Head of caudate nucleus (tissue), 42 donors: ENCODE measurements at regions not wholly inside any gene's neighbourhood (a gene's known extent, or its start where the extent isn't known, plus 50 kb on each side); places are given as distances from the start of the nearest gene placed in this dataset.

Source experiments
- DNase-seq, 42 donors: peaks; one replicate each; pipeline versions ENCODE4 v3.0.0 to v3.0.0-alpha.2; 2020 to 2021; ENCODE audit warnings: mixed read lengths in 7 of 42
- intact Hi-C: fragments of 100-400 bp; cut with DNase I; formaldehyde crosslinking; loops from one replicate; pipeline ENCODE4 v1.15.0; 2022

DNA sequence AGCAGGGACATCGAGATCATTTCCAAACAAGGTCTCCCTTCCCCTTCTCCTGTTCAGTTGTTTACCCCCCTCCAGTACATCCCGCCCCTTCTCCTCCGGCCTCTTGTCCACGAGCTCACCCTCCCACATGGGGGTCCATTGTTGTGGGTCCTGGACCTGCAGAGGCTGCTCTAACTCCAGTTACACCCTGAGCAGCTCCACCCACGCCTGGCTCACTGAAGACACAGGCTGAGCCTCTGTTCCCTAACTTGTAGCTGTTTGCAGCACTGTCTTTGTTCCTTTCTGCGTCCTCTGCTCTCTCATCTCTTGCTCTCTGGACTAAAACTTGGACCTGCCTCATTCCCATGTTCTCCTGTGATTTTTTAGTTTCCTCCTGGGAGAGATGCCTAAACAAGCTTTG is 377.5 kb downstream of the MED10 start:
- intact Hi-C loops, result no loop called here
- no peak for DNase-seq

DNA sequence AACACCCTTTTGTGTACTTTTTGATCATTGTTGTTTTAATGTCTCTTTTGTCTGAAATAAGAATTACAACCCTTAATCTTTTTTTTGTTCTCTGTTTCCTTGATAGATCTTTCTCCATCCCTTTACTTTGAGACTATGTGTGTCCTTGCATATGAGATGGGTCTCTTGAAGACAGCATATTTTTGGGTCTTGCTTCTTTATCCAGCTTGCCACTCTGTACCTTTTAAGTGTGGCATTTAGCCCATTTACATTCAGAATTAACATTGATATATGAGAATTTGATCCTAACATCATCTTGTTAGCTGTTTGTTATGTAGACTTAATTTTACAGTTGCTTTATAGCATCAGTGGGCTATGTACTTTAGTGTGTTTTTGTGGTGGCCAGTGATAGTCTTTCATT is 382.5 kb downstream of the MED10 start:
- no peak for DNase-seq
- intact Hi-C loops, result no loop called here

DNA sequence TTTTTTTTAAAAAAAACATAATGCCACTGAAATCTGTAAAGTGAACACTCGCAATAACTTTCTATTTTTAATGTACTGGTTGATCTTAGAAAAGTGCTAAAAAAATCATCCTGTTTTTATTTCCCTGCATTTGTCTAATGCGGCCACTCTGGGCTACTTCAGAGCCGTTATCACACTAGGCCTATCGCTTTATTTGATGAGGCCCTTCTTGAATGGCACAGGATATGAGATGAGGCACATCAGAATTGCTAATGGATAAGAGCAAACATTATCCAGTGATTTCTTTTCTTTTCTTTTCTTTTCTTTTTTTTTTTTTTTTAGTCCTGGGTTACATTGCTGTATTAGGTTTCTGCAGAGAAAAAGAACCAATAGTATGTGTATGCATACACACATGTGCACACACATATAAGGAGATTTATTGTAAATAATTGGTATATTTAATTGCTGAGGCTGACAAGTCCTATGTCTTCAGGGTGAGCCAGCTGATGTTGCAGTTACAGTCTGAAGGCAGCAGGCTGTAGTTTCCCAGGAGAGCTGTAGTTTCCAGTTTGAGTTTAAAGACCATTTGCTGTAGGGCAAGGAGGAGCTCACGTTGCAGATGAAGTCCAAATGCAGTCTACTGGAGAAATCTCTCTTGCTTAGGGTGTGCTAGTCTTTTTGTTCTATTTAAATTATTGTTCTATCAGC is 391.7 kb downstream of the MED10 start:
- intact Hi-C loops, result no loop called here
- DNase-seq, result no peak

DNA sequence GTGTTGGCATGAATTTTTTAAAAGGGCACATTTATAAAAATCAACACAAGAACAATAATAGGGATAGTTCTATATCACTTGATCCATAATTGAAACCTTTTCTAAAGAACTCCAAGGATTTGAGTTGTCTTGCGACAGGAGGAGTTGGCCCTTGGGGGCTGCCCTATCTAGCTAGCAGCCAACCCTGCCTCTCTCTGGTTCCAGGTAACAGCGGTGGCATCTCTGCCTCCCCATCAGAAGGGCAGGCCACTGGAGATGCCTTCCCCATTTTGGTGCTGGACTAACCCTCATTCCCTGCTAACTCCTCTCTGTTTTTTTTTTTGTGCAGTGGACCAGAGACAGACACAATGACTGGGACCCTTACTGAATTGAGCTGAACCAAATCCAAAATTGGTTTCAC is 393.0 kb downstream of the MED10 start:
- intact Hi-C loops, result no loop called here

DNA sequence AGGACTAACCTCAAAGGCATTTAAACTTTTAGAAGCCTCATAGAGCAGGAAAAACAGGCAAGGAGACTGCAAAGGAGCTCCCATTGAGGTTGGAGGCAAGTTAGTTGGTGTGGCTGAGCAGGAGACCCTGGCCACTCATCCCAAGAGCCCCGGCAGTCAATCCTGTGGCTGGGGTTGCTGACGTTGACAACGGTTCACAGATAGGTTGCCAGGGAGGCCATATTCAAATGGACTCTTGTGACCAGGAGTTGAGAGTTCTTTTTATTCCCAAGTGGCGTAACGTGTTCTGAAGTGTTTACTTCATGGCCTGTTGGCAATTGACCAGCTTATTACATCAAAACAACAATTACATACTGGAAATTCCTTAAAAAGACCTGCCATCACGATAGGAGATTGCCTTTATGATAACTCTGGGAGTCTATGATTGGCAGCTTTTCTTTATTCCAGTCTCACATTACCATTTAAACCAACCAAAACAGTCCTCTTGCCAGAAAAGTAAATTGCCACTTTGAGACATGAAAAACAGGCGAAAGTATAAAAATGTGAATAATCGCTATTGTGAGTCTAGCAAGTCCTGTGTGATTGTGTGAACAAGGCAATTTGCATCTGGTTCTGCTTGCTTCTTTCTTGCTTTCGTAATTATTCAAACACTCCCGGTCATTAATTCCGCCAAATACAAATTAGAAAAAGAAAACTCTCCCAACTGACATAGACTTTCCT is 394.9 kb downstream of the MED10 start:
- DNase-seq, result no peak
- intact Hi-C loops, result no loop called here

More for the DNA sequence above, 393.0 kb downstream of the MED10 start:
- DNase-seq, result no peak

DNA sequence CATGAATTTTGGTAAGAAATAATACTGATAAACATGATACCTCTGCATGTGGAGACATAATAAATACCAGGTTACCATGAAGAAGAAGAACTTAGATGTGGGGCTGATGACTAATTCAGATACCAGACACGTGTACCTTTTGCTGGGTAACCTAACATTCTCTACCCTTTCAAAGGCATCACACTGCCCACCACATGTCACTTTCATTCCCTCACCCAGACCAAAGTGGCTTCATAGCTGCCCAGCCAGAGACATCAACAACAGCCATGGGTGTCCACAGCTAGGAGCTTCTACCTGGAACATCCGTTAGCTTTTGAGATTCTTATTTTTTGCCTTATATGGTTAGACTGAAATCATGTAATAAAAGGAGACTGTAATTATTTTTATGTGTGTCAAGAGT is 396.8 kb downstream of the MED10 start:
- DNase-seq, result no peak
- intact Hi-C loops, result no loop called here

DNA sequence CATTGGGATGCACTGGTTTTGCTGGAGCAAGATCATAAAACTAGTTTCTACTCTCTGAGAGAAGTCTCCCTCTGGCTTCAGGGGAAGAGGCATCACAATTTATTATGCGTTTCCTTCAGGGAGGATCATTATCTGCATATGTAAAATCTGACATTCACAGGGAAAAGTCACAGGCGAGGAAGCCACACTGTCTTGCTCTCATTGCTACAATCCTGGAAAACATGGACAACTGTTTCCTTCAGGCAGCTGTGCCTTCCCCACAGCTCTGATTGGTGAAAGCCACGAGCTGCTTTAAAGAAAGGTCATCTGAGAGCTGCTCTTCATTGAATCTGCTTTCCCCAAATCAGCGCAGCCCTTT is 397.8 kb downstream of the MED10 start:
- intact Hi-C loops, result no loop called here
- no peak for DNase-seq

DNA sequence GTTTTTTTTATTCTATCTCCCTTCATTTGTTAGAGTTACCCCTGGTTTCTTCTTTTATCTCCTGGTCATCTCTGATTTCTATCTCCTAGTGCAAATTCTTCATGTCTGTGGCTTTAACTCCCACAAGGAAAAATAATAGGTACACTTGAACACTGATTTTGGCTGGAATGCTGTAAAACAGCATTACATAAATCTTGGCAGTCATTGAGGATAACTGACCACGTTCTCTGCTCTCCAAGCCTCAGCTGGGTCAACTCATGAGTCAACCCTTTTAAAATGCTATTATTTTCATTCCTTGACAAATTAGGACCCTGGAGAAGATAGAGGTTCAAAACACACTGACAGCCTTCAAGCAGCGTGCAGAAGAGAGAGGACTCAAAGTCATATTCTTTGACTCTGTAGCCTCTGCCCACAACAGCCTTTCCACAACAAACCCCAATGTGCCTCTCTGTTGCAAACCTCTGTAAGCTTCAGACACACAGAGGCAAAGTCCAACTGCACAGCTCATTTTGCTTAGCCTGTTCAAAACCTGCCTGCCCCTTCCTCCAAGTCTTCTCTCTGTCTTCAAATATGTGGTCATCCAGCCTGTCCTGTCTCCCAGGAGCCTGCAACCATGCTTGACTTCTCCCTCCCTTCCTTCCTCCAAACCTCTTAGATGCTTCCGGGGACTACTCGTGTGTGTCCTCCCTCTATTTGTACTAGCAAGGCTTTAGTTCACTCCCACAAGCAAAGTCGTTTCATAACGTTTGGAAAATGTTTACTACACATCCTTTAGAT is 398.4 kb downstream of the MED10 start:
- intact Hi-C loops, result no loop called here
- no peak for DNase-seq

DNA sequence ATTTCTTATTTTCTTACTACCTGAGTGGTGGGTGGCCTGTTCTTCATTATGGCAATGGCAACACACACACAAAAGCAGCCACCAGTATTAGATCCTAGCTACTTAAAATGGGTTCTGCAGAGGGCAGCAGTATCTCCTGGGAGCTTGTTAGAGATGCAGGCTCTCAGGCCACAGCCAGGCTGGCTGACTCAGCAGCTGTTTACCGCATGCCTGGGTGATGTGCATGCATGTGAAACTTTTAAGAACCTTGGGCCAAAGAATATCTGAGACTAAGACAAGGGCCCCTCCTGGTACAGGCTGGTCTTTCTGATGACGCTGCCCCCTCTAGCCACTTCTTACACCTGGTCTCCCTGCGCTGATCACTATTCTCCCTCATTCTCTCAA is 399.0 kb downstream of the MED10 start:
- intact Hi-C loops, result no loop called here

DNA sequence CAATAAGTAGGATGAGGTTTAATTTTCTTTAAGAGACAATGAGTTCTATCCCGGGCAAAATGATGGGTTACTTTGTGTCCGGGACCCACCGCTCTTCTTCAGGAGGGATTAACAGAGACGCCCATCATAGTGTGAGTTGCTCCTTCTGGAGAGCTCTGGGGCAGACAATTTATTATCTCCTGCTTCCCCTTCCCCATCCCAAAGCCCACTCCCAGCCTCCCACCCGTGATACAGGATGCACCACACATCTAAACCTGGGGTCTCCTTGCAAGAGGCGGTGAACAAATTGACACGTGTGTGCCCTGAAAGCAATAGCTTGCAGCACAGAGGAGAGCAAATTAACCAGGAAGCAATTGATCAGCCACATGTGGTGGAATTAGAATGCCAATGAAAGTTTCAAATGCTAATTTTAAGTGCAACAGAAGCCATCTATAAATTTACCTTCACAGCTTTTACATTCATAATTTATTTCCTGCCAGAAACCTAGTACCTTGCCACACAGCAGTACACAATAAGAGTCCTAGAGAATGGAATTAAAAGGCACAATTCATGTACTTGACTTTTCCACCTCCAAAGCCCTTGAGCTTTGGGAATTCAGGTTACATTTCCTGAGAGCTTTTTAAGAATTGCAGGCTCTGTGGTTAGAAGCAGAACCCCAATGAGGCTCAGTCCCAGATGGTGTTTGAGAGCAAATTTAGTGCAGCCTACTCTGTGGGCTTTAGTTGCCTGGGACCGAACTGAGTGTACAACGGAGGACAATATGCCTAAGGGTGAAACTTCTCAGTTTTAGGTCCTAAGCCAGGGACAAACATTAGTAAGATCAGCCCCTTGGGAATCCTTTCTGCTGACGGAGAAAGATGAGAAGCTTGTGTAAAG is 399.6 kb downstream of the MED10 start:
- intact Hi-C loops, result no loop called here
- no peak for DNase-seq

More for the DNA sequence above, 399.0 kb downstream of the MED10 start:
- peak in 7 of 42 donors; percentile 3 to 57 (median 12) for DNase-seq

DNA sequence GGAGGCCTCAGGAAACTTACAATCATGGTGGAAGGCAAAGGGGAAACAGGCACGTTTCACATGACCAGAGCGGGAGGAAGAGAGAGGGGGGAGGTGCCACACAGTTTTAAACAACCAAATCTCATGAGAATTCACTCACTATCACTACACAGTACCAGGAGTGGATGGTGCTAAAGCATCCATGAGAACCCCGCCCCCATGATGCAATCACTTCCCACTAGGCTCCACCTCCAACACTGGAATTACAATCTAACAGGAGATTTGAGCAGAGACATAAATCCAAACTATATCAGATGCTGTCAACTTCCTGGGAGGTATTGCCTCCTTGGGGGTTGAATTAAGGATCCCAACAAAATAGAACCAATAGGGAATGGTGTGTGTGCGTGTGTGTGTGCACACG is 407.1 kb downstream of the MED10 start:
- intact Hi-C loops, result no loop called here
- no peak for DNase-seq

DNA sequence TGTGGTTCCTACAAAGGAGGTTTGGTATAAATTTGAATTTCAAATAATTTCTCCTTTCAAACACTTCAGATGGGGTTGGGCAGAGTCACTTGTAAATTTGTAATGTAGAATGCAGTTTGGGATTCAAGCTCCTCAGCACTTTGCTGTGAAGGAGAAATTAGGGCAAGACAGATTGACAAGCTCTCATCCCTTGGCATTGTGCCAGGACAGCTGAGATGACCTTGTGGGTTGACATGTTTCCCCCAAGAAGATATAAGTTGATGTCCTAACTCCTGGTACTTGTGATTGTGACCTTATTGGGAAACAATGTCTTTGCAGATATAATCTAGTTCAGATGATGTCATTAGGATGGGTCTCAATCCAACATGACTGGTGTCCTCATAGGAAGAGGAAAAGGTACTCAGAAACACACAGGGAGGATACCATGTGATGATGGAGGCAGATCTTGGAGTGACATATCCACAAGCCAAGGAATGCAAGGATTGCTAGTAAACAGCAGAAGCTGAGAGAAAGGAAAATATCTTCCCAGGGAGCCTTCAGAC is 408.3 kb downstream of the MED10 start:
- intact Hi-C loops, result no loop called here

DNA sequence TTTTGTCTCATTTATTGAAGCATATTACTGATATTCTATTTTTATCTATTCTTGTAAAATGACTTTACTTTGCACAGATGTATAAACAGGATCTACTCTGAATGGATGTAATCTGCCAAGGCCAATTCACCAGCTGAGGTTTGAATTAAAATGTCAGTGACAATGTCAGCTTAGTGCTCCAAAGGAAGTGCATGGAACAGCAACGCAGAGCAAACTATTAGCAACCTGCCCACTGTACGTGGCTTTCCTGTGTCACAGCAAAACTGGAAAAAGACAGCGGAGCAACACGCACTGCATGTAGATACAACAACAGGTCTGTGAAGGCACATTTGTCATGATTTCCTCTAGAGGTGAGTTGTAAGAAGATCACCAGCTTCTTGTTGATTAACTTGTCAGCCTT is 409.4 kb downstream of the MED10 start:
- no peak for DNase-seq
- intact Hi-C loops, result no loop called here

More for the DNA sequence above, 408.3 kb downstream of the MED10 start:
- no peak for DNase-seq

DNA sequence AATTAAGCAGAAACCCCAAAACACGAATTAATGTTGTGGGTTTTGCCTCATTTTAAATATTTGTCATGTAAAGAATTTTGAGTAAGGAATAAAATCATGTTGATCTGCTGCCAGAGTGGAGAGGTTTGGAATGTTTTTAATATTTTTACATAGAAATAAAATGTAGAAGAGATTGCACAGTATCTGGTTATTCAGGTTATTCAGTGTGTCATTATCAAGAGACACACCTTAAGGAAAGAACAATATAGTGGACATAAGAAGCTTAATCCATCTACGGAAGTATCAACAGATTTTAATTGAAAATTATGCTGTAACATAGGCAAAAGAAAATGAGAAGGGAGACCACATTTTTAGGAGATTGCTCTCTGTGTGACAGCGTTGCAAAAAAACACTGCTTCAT is 410.4 kb downstream of the MED10 start:
- no peak for DNase-seq
- intact Hi-C loops, result no loop called here

DNA sequence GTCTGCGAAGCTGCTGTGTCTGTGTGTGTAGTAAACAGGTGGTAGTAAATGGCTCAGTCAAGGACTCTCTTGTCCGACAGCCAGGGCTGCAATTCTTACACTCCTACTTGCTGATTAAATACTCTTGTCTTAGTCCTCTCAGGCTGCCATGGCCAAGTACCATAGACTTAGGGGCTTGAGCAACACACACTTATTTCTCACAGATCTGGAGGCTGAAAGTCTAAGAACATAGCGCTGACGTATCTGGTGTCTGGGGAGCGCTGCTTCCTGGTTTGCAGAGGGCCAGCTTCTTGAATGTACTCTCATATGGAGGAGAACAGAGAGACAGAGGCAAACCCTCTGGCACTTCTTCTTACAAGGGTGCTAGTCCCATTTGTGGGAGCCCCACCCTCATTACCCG is 411.0 kb downstream of the MED10 start:
- intact Hi-C loops, result no loop called here
- DNase-seq, result no peak

DNA sequence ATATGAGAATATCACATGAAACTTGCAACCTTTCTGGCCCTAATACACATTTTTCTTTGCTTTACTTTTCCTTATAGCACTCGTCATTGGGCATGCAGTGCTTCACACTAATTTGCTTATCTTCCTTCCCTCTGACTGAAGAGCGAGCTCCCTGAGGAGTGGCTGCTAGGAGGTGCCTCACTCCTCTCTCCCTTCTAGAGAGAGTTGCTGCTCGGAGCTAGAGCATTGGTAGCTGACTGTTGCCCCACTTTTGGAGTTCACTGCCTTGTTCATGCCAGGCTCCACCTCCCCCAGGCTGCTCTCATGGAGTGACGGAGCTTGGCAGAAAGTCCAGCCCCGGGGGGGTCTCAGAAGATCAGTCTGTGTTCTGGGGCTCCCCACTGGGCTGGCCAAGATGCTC is 413.2 kb downstream of the MED10 start:
- no peak for DNase-seq
- intact Hi-C loops, result no loop called here

DNA sequence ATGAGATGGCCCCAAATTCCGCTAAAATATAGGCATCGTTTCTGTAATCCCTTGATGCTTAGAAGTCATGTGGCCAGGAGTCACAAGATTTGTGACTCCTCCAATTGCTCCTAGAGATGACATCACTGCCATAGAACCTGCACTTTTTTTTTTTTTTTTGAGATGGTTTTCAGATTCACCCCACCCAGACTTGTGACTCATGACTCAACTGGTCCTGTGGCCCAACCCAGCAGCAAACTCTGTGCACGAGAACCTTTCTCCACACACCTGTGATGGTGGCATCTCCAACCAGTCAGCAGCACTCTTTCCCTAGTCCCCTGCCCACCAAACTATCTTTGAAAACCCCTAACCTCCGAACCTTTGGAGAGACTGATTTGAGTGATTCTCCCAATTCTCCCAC is 414.0 kb downstream of the MED10 start:
- intact Hi-C loops, result no loop called here

DNA sequence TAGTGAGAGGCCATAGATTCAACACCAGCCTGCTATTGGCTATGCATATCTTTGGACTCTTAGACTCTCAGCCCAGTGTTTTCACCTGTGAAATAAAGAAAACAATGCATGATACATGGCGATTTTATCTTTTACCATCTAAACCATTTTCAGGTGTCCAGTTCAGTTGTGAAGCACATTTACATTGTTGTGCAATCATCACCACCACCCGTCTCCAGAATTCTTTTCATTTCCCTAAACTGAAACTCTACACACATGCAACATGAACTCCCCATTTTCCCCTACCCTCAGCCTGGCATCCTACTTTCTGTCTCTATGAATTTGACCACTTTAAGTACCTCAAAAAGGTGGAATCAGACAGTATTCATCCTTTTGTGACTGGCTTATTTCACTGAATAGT is 420.6 kb downstream of the MED10 start:
- intact Hi-C loops, result no loop called here

More for the DNA sequence above, 414.0 kb downstream of the MED10 start:
- DNase-seq, result no peak

DNA sequence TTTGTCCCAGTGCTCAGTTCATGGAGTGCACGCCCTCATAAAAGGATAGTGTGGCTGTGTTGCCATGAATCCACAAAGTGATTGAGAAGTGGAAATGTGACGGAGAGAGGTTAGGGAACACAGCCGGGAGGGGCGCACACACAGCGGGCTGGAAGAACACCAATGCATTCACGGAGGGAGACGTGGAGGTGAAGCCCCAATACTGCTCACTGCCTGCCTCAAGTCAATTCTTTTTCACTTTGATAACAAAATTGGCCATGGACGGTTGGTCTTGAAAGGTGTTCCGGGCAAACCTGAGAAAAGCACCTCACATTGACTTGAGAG is 424.1 kb downstream of the MED10 start:
- intact Hi-C loops, result no loop called here
- no peak for DNase-seq

More for the DNA sequence above, 420.6 kb downstream of the MED10 start:
- no peak for DNase-seq
